22Rv1 (cell line): ENCODE measurements at regions not wholly inside any gene's neighbourhood (a gene's known extent, or its start where the extent isn't known, plus 50 kb on each side); places are given as distances from the start of the nearest gene placed in this dataset.

Experiments
- CTCF ChIP-seq: fragments of 450-650 bp; IDR thresholded peaks from 2 replicates; pipeline ENCODE4 v1.5.1; 2017; ENCODE audit warnings: mild to moderate bottlenecking
- ZFX ChIP-seq: fragments of 450-650 bp; IDR thresholded peaks from 2 replicates; pipeline ENCODE4 v1.6.1; 2017; ENCODE audit warnings: antibody characterized with exemption, borderline replicate concordance

GRCh38 chr13:76387566-76387965 lies 498.6 kb downstream of the KCTD12 start:
- no peak for TF ChIP-seq CTCF
- no peak for TF ChIP-seq ZFX
